ENCODE measurements at regions not wholly inside any gene's neighbourhood (a gene's known extent, or its start where the extent isn't known, plus 50 kb on each side); places are given as distances from the start of the nearest gene placed in this dataset.

DNA sequence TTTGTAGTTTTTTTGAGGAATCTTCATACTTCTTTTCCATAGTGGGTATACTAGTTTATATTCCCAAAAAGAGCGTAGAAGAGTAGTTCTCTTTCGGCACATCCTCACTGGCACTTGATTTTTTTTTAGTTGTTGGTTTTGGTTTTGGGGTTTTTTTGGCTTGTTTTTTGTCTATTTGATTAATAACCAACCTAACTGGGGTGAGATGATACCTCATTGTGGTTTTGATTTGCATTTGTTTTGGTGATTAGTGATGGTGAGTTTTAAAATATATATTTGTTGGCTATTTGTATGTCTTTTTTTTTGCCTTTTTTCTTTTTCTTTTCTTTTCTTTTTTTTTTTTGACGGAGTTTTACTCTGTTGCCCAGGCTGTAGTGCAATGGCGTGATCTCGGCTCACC lies 69.7 kb upstream of the BTG1 start:
- H3K27ac ChIP-seq, result no peak overlapping the region
- no peak for TF ChIP-seq EZH2 (IDR thresholded peaks at IDR 0.05)
- no peaks in the 10 kb centered on the region for H3K9me3 ChIP-seq (ENCODE audit: low read depth, low read length)
- H3K36me3 ChIP-seq (ENCODE audit: insufficient read depth, low read length), result no peaks in the 10 kb centered on the region
- no peak overlapping the region for H3K9ac ChIP-seq (ENCODE audit: insufficient read length)
- no peak overlapping the region for H3K4me3 ChIP-seq
- DNase-seq (ENCODE audit: low read depth, low spot score), result no peak

DNA sequence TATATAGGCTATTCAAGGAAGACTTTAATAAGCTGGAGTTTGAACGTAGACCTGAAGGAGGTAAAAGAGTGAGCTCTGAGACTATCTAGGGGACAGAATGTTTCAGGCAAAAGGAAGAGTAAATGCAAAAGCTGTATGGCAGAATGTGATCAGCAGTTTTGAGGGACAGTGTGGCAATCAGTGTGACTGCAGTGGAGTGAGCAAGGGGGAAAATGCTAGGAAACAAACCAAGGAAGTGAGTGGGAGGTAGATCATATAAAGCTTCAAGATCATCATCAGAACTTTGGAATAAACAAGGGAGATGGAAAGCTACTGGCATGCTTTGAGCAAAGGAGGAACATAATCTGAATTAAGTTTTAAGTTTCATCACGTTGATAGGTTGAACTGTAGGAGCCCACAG lies 67.5 kb upstream of the BTG1 start:
- Histone ChIP-seq H3K9ac (ENCODE audit: insufficient read length) (no peak overlapping the region), H3K9me3 (ENCODE audit: low read depth, low read length) (no peaks in the 10 kb centered on the region), H3K27ac (no peak overlapping the region), H3K36me3 (ENCODE audit: insufficient read depth, low read length) (no peaks in the 10 kb centered on the region), H3K4me3 (no peak overlapping the region)
- no peak for DNase-seq (ENCODE audit: low read depth, low spot score)
- TF ChIP-seq EZH2 (IDR thresholded peaks at IDR 0.05) (no peak), FOXP2 (optimal IDR thresholded peaks at IDR 0.05; ENCODE audit: control extremely low read depth, extremely low read length, insufficient read depth) (no peak), POLR2AphosphoS5 (IDR thresholded peaks at IDR 0.05; ENCODE audit: borderline replicate concordance, low read depth, low read length) (no peak)

DNA sequence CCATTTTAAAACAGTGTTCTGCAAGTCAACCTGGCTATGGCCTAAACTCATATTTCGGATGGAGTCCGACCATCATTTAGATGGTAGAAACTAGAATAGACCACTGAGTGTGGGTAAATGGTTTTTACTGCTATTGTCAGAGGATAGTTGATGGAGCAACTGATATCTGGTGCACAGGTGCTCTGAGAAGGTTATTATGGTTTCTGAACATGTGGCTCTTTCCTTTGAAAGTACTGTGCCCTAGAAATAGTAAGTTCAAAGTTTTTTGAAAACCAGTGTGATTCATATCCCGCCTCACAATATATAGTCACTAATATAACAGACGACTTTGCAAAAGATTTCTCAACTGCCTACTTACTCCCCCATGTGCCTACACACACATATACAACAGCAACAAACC lies 64.4 kb upstream of the BTG1 start:
- no peak for TF ChIP-seq POLR2AphosphoS5 (IDR thresholded peaks at IDR 0.05; ENCODE audit: borderline replicate concordance, low read depth, low read length)
- TF ChIP-seq EZH2 (IDR thresholded peaks at IDR 0.05), result no peak
- TF ChIP-seq FOXP2 (optimal IDR thresholded peaks at IDR 0.05; ENCODE audit: control extremely low read depth, extremely low read length, insufficient read depth), result no peak

DNA sequence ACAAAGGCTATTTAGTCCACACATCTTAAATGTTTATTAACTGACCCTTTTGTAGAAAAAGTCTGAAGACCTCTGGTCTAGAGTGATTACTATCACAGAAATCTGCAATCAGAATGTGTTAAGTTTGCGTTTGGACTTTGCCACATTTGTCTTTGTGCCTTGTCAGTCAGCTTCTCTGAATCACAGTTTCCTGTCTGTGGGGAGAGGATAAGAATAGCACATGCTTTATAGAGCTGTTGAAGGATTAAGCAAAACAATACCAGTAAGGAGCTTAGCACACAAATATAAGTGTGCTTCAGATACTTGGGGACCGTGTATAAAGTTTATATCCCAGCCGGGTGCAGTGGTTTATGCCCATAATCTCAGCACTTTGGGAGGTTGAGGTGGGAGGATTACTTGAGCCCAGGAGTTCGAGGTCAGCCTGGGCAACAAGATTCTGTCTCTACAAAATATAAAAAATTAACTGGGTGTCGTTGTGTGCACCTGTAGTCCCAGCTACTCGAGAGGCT lies 63.0 kb upstream of the BTG1 start:
- no peak overlapping the region for H3K9ac ChIP-seq (ENCODE audit: insufficient read length)
- no peaks in the 10 kb centered on the region for H3K36me3 ChIP-seq (ENCODE audit: insufficient read depth, low read length)
- H3K4me3 ChIP-seq, result no peak overlapping the region
- no peak for DNase-seq (ENCODE audit: low read depth, low spot score)
- H3K9me3 ChIP-seq (ENCODE audit: low read depth, low read length), result no peaks in the 10 kb centered on the region
- TF ChIP-seq EZH2 (IDR thresholded peaks at IDR 0.05), result no peak
- TF ChIP-seq POLR2AphosphoS5 (IDR thresholded peaks at IDR 0.05; ENCODE audit: borderline replicate concordance, low read depth, low read length), result no peak
- TF ChIP-seq FOXP2 (optimal IDR thresholded peaks at IDR 0.05; ENCODE audit: control extremely low read depth, extremely low read length, insufficient read depth), result no peak
- no peak overlapping the region for H3K27ac ChIP-seq

More for the DNA sequence above, 64.4 kb upstream of the BTG1 start:
- no peak for DNase-seq (ENCODE audit: low read depth, low spot score)
- H3K4me3 ChIP-seq, result no peak overlapping the region
- no peaks in the 10 kb centered on the region for H3K36me3 ChIP-seq (ENCODE audit: insufficient read depth, low read length)
- no peaks in the 10 kb centered on the region for H3K9me3 ChIP-seq (ENCODE audit: low read depth, low read length)
- H3K9ac ChIP-seq (ENCODE audit: insufficient read length), result no peak overlapping the region
- H3K27ac ChIP-seq, result no peak overlapping the region

DNA sequence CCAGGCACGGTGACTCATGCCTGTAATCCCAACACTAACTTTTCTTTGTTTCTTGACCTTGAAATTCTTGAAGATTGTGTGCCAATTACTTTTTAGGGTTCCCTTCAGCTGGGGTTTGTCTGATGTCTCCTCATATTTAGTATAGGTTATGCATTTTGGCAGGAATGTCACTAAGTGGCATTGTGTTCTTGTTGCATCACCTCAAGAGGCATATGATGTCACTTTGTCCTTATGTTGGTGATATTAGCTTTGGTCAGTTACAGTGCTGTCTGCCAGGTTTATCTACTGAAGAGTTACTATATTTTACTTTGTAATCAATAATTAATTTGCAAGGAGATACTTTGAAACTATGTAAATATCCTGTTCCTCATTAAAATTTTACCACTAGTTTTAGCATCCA lies 61.0 kb upstream of the BTG1 start:
- Histone ChIP-seq H3K36me3 (ENCODE audit: insufficient read depth, low read length) (no peaks in the 10 kb centered on the region), H3K4me3 (no peak overlapping the region), H3K9me3 (ENCODE audit: low read depth, low read length) (no peaks in the 10 kb centered on the region), H3K9ac (ENCODE audit: insufficient read length) (no peak overlapping the region), H3K27ac (no peak overlapping the region)
- TF ChIP-seq EZH2 (IDR thresholded peaks at IDR 0.05), result no peak
- no peak for TF ChIP-seq POLR2AphosphoS5 (IDR thresholded peaks at IDR 0.05; ENCODE audit: borderline replicate concordance, low read depth, low read length)
- TF ChIP-seq FOXP2 (optimal IDR thresholded peaks at IDR 0.05; ENCODE audit: control extremely low read depth, extremely low read length, insufficient read depth), result no peak
- no peak for DNase-seq (ENCODE audit: low read depth, low spot score)

DNA sequence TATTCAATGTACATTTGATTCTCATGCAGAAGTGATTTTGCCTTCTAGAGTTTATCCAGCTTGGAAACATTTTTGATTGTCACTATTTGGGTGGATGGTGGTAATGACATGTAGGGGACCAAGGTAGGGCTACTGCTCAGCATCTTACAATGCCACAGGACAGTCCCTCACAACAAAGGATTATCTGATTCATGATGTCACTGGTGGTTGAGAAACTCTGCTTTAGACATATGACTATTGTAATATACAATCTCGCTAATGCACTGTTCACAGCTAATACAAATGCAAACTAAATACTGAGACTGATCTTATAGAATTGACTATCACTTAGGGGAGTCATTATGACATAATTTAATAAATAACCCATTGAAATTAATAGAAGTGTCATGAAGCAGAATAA lies 60.4 kb upstream of the BTG1 start:
- TF ChIP-seq FOXP2 (optimal IDR thresholded peaks at IDR 0.05; ENCODE audit: control extremely low read depth, extremely low read length, insufficient read depth) (no peak), EZH2 (IDR thresholded peaks at IDR 0.05) (no peak), POLR2AphosphoS5 (IDR thresholded peaks at IDR 0.05; ENCODE audit: borderline replicate concordance, low read depth, low read length) (no peak)
- H3K9me3 ChIP-seq (ENCODE audit: low read depth, low read length), result no peaks in the 10 kb centered on the region
- H3K4me3 ChIP-seq, result no peak overlapping the region
- no peak overlapping the region for H3K27ac ChIP-seq
- no peak for DNase-seq (ENCODE audit: low read depth, low spot score)
- H3K36me3 ChIP-seq (ENCODE audit: insufficient read depth, low read length), result no peaks in the 10 kb centered on the region
- H3K9ac ChIP-seq (ENCODE audit: insufficient read length), result no peak overlapping the region

DNA sequence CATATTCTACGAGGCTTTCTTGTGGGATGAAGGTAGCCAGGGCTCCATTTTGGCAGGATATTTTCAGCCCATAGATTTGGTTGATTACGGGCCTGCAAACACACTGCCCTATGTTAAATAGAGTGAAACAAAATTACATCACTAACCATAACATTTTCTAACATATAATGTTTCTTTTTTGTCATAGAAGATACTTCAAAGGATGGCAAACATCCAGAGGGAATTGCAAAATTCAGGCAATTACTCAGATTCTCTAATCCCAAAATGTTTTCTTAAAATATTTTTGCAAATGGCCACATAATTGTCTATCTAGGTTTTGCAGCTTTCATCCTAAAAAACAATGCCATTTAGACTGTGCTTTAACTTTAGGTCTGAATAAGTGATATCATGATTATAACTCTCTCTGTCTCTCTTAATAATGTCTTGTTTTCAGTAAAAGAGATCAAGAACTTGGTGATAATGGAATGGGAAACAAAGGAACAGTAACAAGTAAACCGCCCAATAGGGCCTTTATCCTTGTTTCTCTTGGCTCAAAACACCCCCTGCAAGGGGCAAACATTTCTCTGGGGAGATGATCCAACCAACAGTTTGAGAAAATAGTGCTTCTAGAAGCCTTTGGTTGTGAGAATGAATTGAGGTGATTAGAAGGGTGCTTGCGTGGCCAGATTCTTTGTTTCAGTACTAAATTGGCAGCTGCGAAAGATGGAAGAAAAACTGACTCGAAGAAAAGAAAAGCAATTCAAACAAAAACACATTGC lies 54.4 kb upstream of the BTG1 start:
- Histone ChIP-seq H3K9me3 (ENCODE audit: low read depth, low read length) (no peaks in the 10 kb centered on the region), H3K4me3 (no peak overlapping the region), H3K9ac (ENCODE audit: insufficient read length) (no peak overlapping the region), H3K27ac (no peak overlapping the region), H3K36me3 (ENCODE audit: insufficient read depth, low read length) (no peaks in the 10 kb centered on the region)
- DNase-seq (ENCODE audit: low read depth, low spot score), result no peak
- TF ChIP-seq POLR2AphosphoS5 (IDR thresholded peaks at IDR 0.05; ENCODE audit: borderline replicate concordance, low read depth, low read length) (no peak), EZH2 (IDR thresholded peaks at IDR 0.05) (no peak), FOXP2 (optimal IDR thresholded peaks at IDR 0.05; ENCODE audit: control extremely low read depth, extremely low read length, insufficient read depth) (no peak)

DNA sequence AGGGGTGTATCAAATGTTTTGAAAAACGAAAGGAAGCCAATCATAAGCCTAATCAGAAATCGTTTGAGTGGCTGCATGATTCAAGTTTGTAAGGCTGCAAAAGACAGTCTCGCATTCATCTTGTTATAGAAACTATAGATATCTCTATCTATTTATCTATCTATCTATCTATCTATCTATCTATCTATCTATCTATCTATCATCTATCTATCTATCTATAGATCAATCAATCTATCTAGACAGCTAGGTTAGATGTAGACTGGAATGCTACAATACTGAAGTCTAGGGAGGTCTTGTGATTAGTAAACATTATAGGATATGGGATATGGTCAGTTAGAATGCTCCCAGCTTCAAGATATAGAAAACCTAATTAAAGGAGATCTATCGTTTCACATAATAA lies 52.2 kb upstream of the BTG1 start:
- no peak for DNase-seq (ENCODE audit: low read depth, low spot score)
- Histone ChIP-seq H3K4me3 (no peak overlapping the region), H3K9ac (ENCODE audit: insufficient read length) (no peak overlapping the region), H3K27ac (no peak overlapping the region), H3K36me3 (ENCODE audit: insufficient read depth, low read length) (no peaks in the 10 kb centered on the region), H3K9me3 (ENCODE audit: low read depth, low read length) (no peaks in the 10 kb centered on the region)
- no peak for TF ChIP-seq EZH2 (IDR thresholded peaks at IDR 0.05)
- no peak for TF ChIP-seq FOXP2 (optimal IDR thresholded peaks at IDR 0.05; ENCODE audit: control extremely low read depth, extremely low read length, insufficient read depth)
- no peak for TF ChIP-seq POLR2AphosphoS5 (IDR thresholded peaks at IDR 0.05; ENCODE audit: borderline replicate concordance, low read depth, low read length)

DNA sequence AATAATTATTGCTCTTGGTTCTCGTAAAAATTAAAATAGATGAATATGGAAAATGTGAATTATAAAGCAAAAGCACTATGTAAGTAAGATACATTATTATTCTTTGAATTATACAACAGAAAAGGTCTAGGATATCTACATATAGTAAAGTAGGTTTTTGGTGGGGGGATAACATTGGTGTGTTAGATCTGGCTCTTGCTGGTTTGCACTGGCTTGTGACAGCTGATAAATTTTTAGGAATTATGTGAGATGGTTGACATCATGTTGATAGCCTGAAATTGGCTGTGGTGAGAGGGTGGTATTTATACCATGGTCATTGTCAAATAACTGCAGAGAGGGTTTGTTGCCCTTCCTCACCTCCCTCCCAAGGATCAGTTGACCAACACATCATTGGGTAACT lies 50.7 kb upstream of the BTG1 start:
- Histone ChIP-seq H3K27ac (no peak overlapping the region), H3K4me3 (no peak overlapping the region), H3K36me3 (ENCODE audit: insufficient read depth, low read length) (no peaks in the 10 kb centered on the region), H3K9me3 (ENCODE audit: low read depth, low read length) (no peaks in the 10 kb centered on the region), H3K9ac (ENCODE audit: insufficient read length) (no peak overlapping the region)
- TF ChIP-seq EZH2 (IDR thresholded peaks at IDR 0.05) (no peak), FOXP2 (optimal IDR thresholded peaks at IDR 0.05; ENCODE audit: control extremely low read depth, extremely low read length, insufficient read depth) (no peak), POLR2AphosphoS5 (IDR thresholded peaks at IDR 0.05; ENCODE audit: borderline replicate concordance, low read depth, low read length) (no peak)
- no peak for DNase-seq (ENCODE audit: low read depth, low spot score)
